Large intestine (tissue), 3 donors: ENCODE measurements at regions not wholly inside any gene's neighbourhood (a gene's known extent, or its start where the extent isn't known, plus 50 kb on each side); places are given as distances from the start of the nearest gene placed in this dataset.

Source experiments
- DNase-seq, 2 donors: peaks; one replicate each; pipeline versions ENCODE4 v3.0.0 to v3.0.0-alpha.2; 2013
- H3K27ac ChIP-seq: one replicate; pipeline ENCODE4 v1.5.1; 2013; ENCODE audit warnings: low read length
- H3K27me3 ChIP-seq: 2 replicates; pipeline ENCODE4 v1.6.1; 2013; ENCODE audit warnings: low read length; ENCODE audit not compliant: control insufficient read depth, insufficient read depth
- H3K36me3 ChIP-seq: 2 replicates; pipeline ENCODE4 v1.6.1; 2013; ENCODE audit warnings: low read length; ENCODE audit not compliant: control insufficient read depth, insufficient read depth
- H3K4me1 ChIP-seq: one replicate; pipeline ENCODE4 v1.6.1; 2013; ENCODE audit warnings: low read length; ENCODE audit not compliant: control insufficient read depth, insufficient read depth
- H3K4me3 ChIP-seq: one replicate; pipeline ENCODE4 v1.5.1; 2013; ENCODE audit warnings: low read length
- H3K9me3 ChIP-seq: one replicate; pipeline ENCODE4 v1.6.1; 2013; ENCODE audit warnings: mild to moderate bottlenecking, low read depth, low read length, moderate library complexity; ENCODE audit not compliant: control insufficient read depth
- WGBS: methylation state at CpG from one replicate; pipeline ENCODE4 v1.1.5; 2013; ENCODE audit warnings: low lambda C conversion rate; ENCODE audit not compliant: insufficient coverage; 5-methylcytosine and 5-hydroxymethylcytosine counted together

DNA sequence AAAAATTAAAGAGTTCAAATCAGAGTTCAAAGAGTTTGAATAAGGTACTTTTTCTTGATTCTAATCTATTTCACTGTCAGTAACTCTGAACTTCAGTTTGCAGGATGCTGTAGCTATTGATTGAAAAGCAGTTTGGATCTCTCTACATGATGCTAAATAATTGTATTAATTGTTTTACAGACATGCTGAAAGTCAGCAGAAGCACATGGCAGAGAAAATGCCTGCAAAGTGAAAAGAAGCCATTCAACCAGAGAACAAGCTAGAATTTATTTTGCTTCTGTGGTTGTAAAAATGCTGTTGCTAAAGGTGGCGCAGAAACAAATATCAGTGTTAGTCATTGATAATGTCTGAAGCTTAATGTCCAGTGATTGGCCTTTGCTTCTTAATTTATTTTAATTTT lies 92.1 kb upstream of the IL12A start:
- Histone ChIP-seq H3K27me3 (no peaks in the 10 kb centered on the region), H3K4me3 (no peak overlapping the region), H3K4me1 (no peaks in the 10 kb centered on the region), H3K36me3 (peaks cover 6% of the 10 kb centered on the region), H3K27ac (no peak overlapping the region), H3K9me3 (no peaks in the 10 kb centered on the region)
- no peak for DNase-seq
- WGBS = no CpG with 5 or more reads among the region's 1 CpG

DNA sequence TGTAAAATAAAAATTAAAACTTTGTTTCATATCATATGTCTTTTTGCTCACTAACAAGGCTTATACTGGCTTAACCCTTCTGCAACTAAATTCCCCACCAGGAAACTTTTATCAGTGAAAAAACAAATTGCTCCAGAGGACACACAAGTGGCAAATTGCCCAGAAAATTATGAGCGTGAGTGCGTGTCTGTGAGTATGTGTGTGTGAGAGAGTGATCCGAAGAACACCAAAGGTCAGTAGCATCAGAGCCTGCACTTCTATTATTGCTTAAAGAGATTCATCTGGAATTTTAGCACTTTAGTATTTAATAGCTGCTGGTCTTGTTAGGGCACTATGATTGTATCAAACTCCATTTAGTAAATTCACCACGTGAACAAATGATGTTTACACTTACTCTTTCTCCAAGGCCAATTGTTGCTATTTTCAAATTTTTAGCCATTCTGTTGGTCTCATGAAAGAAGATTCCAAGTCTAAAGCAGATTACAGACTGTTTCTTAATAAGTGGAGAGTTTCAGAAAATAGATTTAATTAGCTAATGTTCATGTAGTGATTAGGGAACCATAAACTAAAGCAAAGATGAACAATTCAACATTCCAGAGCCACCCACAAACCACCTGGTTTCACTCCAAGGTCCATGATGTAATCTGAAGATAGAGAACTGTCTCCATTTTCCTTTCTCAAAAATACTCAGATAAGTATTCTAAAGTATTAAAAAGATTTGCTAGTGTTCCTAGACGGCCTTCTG lies 91.1 kb upstream of the IL12A start:
- H3K36me3 ChIP-seq = peaks cover 3% of the 10 kb centered on the region
- WGBS = 78% methylated on average over 1 of the region's 5 CpGs
- H3K4me1 ChIP-seq = no peaks in the 10 kb centered on the region
- DNase-seq = peak in 1 of 2 donors; percentile 46
- no peaks in the 10 kb centered on the region for H3K9me3 ChIP-seq
- no peak overlapping the region for H3K27ac ChIP-seq
- no peak overlapping the region for H3K4me3 ChIP-seq
- H3K27me3 ChIP-seq = no peaks in the 10 kb centered on the region

GRCh38 chr3:159898147-159898546 lies 90.5 kb upstream of the IL12A start:
- no peak for DNase-seq
- Histone ChIP-seq H3K9me3 (no peaks in the 10 kb centered on the region), H3K36me3 (peaks cover 3% of the 10 kb centered on the region), H3K4me3 (no peak overlapping the region), H3K27me3 (no peaks in the 10 kb centered on the region), H3K4me1 (no peaks in the 10 kb centered on the region), H3K27ac (no peak overlapping the region)
- WGBS = no CpG with 5 or more reads among the region's 2 CpGs

GRCh38 chr3:159899166-159899565 lies 89.5 kb upstream of the IL12A start:
- Histone ChIP-seq H3K4me1 (no peaks in the 10 kb centered on the region), H3K27me3 (no peaks in the 10 kb centered on the region), H3K4me3 (no peak overlapping the region), H3K27ac (no peak overlapping the region), H3K9me3 (no peaks in the 10 kb centered on the region), H3K36me3 (no peaks in the 10 kb centered on the region)
- WGBS = no CpG with 5 or more reads among the region's 1 CpG
- DNase-seq = no peak

DNA sequence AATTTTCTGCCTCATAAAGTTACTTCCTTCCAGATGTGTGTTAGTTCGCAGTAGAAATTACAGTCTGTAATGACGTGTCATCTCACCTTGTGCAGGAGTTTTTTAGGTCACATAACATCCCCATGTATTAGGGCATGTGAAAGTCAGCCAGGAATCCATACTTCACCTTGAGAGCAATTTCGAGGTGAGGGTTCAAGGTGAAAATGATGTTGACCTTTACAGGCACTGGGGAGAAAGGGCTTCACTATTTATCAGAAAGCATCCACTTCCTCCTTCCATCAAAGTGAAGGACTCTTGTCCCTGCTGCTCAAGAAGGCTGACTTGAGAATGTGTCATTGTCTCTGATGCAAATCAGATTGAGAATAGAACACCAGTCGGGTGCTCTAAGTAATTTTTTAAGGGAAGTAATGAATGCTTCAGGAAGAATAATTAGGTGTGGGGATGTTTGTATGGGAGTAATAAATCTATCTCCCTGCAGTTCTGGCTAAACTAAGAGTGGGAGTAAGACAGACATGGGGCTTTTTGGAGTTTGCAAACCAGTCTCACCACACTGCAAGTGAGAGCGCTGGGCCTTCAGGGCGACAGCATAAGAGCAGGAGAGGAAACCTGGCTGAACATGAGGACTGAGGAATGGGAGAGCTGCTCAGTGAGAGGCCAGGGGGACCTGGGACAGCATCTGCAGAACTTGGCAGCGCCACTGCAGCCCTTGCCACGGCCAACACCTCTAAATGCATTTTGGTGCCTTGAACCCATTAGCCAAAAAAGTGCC lies 85.9 kb upstream of the IL12A start:
- H3K4me1 ChIP-seq = no peaks in the 10 kb centered on the region
- no peak overlapping the region for H3K4me3 ChIP-seq
- H3K27me3 ChIP-seq = peaks cover 2% of the 10 kb centered on the region
- no peaks in the 10 kb centered on the region for H3K9me3 ChIP-seq
- WGBS = no CpG with 5 or more reads among the region's 8 CpGs
- no peak overlapping the region for H3K27ac ChIP-seq
- DNase-seq = no peak
- no peaks in the 10 kb centered on the region for H3K36me3 ChIP-seq

- no peaks in the 10 kb centered on the region for H3K9me3 ChIP-seq
- no peak overlapping the region for H3K4me3 ChIP-seq
- no peak overlapping the region for H3K27ac ChIP-seq
- no peaks in the 10 kb centered on the region for H3K36me3 ChIP-seq
- 100% methylated on average over 1 of the region's 2 CpGs for whole genome bisulfite sequencing
- H3K4me1 ChIP-seq = no peaks in the 10 kb centered on the region
- DNase-seq = no peak
- peaks cover 2% of the 10 kb centered on the region for H3K27me3 ChIP-seq
These were observed 84.2 kb upstream of the IL12A start for GRCh38 chr3:159904455-159904854.

DNA sequence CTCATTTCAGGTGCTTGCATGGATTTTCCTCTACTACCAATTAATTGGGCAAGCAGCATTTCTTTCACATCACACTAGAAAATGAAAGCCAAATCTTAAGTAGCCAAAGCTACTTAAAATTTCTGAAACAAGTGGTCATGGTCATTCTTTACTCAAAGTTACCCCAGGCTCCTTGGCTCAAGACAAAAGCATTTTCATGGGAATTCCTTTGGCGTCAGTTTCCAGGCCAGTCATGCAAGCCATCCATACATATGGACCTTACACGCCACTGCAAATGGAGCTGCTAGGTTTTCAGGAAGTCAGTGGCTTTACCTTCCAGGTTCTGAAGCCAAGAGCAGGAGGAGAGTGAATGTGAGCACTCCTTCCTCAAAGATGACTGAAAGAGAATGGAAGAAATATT lies 83.7 kb upstream of the IL12A start:
- DNase-seq = no peak
- Histone ChIP-seq H3K4me1 (no peaks in the 10 kb centered on the region), H3K27ac (no peak overlapping the region), H3K9me3 (no peaks in the 10 kb centered on the region), H3K36me3 (no peaks in the 10 kb centered on the region), H3K4me3 (no peak overlapping the region), H3K27me3 (peaks cover 2% of the 10 kb centered on the region)
- WGBS = no CpG with 5 or more reads among the region's 2 CpGs

GRCh38 chr3:159907828-159908227 lies 80.8 kb upstream of the IL12A start:
- no peaks in the 10 kb centered on the region for H3K36me3 ChIP-seq
- DNase-seq = no peak
- no peak overlapping the region for H3K4me3 ChIP-seq
- no CpG with 5 or more reads among the region's 1 CpG for WGBS
- H3K4me1 ChIP-seq = no peaks in the 10 kb centered on the region
- H3K27ac ChIP-seq = no peak overlapping the region
- H3K27me3 ChIP-seq = peaks cover 2% of the 10 kb centered on the region
- no peaks in the 10 kb centered on the region for H3K9me3 ChIP-seq

GRCh38 chr3:159910991-159911663 lies 77.5 kb upstream of the IL12A start:
- Histone ChIP-seq H3K36me3 (no peaks in the 10 kb centered on the region), H3K27me3 (peaks cover 2% of the 10 kb centered on the region), H3K4me3 (no peak overlapping the region), H3K9me3 (no peaks in the 10 kb centered on the region), H3K27ac (no peak overlapping the region), H3K4me1 (no peaks in the 10 kb centered on the region)
- DNase-seq = peak in 1 of 2 donors; percentile 33
- 100% methylated on average over 2 of the region's 7 CpGs for WGBS

- Histone ChIP-seq H3K9me3 (no peaks in the 10 kb centered on the region), H3K36me3 (no peaks in the 10 kb centered on the region), H3K4me1 (no peaks in the 10 kb centered on the region), H3K4me3 (no peak overlapping the region), H3K27me3 (no peaks in the 10 kb centered on the region), H3K27ac (no peak overlapping the region)
- no peak for DNase-seq
- WGBS = no CpG with 5 or more reads among the region's 2 CpGs
These were observed 77.0 kb upstream of the IL12A start for GRCh38 chr3:159911664-159912037.
